ENCODE measurements at regions not wholly inside any gene's neighbourhood (a gene's known extent, or its start where the extent isn't known, plus 50 kb on each side); places are given as distances from the start of the nearest gene placed in this dataset.

- peaks cover 4% of the 10 kb centered on the region for H3K27me3 Mint-ChIP-seq (ENCODE audit: low read depth)
- no peaks in the 10 kb centered on the region for H3K4me1 Mint-ChIP-seq
- DNase-seq (ENCODE audit: low spot score in 2 of 2, unreplicated experiment in 2 of 2) = no peak
- no peaks in the 10 kb centered on the region for H3K36me3 Mint-ChIP-seq
- no peak for TF ChIP-seq CTCF (IDR thresholded peaks at IDR 0.05; ENCODE audit: unreplicated experiment)
- no peak overlapping the region for H3K4me3 Mint-ChIP-seq
- H3K27ac Mint-ChIP-seq = no peak overlapping the region
- no peaks in the 10 kb centered on the region for H3K9me3 Mint-ChIP-seq
These were observed 426.7 kb downstream of the IRX2 start for GRCh38 chr5:2324788-2325187.

- Mint-ChIP-seq H3K27me3 (ENCODE audit: low read depth) (peaks cover 4% of the 10 kb centered on the region), H3K4me3 (no peak overlapping the region)
- TF ChIP-seq CTCF (IDR thresholded peaks at IDR 0.05; ENCODE audit: unreplicated experiment) = no peak
These were observed 430.9 kb downstream of the IRX2 start for GRCh38 chr5:2320611-2321010.

GRCh38 chr5:2317540-2317939 is 433.9 kb downstream of the IRX2 start:
- no peaks in the 10 kb centered on the region for H3K4me1 Mint-ChIP-seq
- no peak overlapping the region for H3K27ac Mint-ChIP-seq
- no peak overlapping the region for H3K4me3 Mint-ChIP-seq
- H3K9me3 Mint-ChIP-seq = peaks cover 18% of the 10 kb centered on the region
- no peaks in the 10 kb centered on the region for H3K27me3 Mint-ChIP-seq (ENCODE audit: low read depth)
- no peaks in the 10 kb centered on the region for H3K36me3 Mint-ChIP-seq
- no peak for TF ChIP-seq CTCF (IDR thresholded peaks at IDR 0.05; ENCODE audit: unreplicated experiment)
- no peak for DNase-seq (ENCODE audit: low spot score in 2 of 2, unreplicated experiment in 2 of 2)

More at GRCh38 chr5:2320611-2321010, 430.9 kb downstream of the IRX2 start:
- Mint-ChIP-seq H3K4me1 (no peaks in the 10 kb centered on the region), H3K27ac (no peak overlapping the region), H3K9me3 (peaks cover 4% of the 10 kb centered on the region), H3K36me3 (no peaks in the 10 kb centered on the region)
- DNase-seq (ENCODE audit: low spot score in 2 of 2, unreplicated experiment in 2 of 2) = no peak

DNA sequence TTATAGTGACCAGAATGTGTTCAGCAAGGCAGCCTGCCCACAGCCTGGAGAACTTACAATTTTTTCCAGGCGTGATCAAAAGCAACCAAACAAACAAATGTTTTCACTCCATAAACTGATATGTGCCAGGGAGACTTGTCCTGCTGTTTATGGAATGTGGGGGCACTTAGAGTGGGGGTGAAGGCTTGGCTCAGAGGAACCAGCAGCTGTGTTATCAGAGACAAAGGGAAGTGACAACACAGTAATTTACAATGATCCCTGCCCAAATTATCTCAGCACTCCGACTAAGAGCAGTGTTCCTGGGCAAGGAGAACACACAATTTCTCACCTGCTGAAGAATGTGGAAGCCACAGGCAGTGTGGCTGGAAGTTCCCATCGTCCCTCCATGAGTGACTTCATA is 429.1 kb upstream of the IRX4 start:
- H3K27me3 Mint-ChIP-seq (ENCODE audit: low read depth) = no peaks in the 10 kb centered on the region
- H3K27ac Mint-ChIP-seq = no peak overlapping the region
- peaks cover 8% of the 10 kb centered on the region for H3K4me1 Mint-ChIP-seq
- TF ChIP-seq CTCF (IDR thresholded peaks at IDR 0.05; ENCODE audit: unreplicated experiment) = no peak
- DNase-seq (ENCODE audit: low spot score in 2 of 2, unreplicated experiment in 2 of 2) = no peak
- peaks cover 18% of the 10 kb centered on the region for H3K9me3 Mint-ChIP-seq
- no peaks in the 10 kb centered on the region for H3K36me3 Mint-ChIP-seq
- no peak overlapping the region for H3K4me3 Mint-ChIP-seq

GRCh38 chr5:2310946-2311345 is 428.2 kb upstream of the IRX4 start:
- no peaks in the 10 kb centered on the region for H3K27me3 Mint-ChIP-seq (ENCODE audit: low read depth)
- H3K4me3 Mint-ChIP-seq = no peak overlapping the region
- peaks cover 11% of the 10 kb centered on the region for H3K4me1 Mint-ChIP-seq
- H3K36me3 Mint-ChIP-seq = no peaks in the 10 kb centered on the region
- TF ChIP-seq CTCF (IDR thresholded peaks at IDR 0.05; ENCODE audit: unreplicated experiment) = no peak
- DNase-seq (ENCODE audit: low spot score in 2 of 2, unreplicated experiment in 2 of 2) = no peak
- H3K9me3 Mint-ChIP-seq = peaks cover 13% of the 10 kb centered on the region
- H3K27ac Mint-ChIP-seq = no peak overlapping the region

DNA sequence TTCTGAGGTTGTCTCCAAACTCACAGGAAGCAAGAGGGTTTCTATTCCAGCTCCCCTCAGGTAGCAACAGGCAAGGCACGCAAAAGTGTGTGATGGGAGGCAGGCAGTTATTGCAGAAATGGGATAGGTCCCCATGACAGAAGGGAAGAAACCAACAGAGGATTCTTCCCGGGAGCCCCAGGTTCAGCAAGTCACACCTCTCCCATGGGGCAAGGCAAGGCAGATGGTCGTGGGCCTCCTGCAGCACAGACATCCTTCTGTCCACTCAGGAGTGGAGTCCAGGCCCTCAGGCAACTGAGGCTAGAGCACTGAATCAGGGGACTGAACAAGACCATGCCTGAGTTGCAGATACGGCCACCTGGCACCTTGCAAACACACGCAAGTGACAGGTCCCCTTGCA is 424.9 kb upstream of the IRX4 start:
- Mint-ChIP-seq H3K9me3 (no peaks in the 10 kb centered on the region), H3K27ac (no peak overlapping the region), H3K4me3 (no peak overlapping the region), H3K36me3 (no peaks in the 10 kb centered on the region), H3K4me1 (peaks cover 30% of the 10 kb centered on the region), H3K27me3 (ENCODE audit: low read depth) (no peaks in the 10 kb centered on the region)
- TF ChIP-seq CTCF (IDR thresholded peaks at IDR 0.05; ENCODE audit: unreplicated experiment) = no peak
- no peak for DNase-seq (ENCODE audit: low spot score in 2 of 2, unreplicated experiment in 2 of 2)
